NCI-H69 (cell line): ENCODE measurements at regions not wholly inside any gene's neighbourhood (a gene's known extent, or its start where the extent isn't known, plus 50 kb on each side); places are given as distances from the start of the nearest gene placed in this dataset.
"Not testable (repeated sequence)": the region's sequence is repeated elsewhere in the genome, so short reads cannot be mapped to it uniquely, and the experiment has no call there.

Experiments used
- DNase-seq: peaks from one replicate; lab custom pipeline; 2025; lab: John Stamatoyannopoulos, UW

DNA sequence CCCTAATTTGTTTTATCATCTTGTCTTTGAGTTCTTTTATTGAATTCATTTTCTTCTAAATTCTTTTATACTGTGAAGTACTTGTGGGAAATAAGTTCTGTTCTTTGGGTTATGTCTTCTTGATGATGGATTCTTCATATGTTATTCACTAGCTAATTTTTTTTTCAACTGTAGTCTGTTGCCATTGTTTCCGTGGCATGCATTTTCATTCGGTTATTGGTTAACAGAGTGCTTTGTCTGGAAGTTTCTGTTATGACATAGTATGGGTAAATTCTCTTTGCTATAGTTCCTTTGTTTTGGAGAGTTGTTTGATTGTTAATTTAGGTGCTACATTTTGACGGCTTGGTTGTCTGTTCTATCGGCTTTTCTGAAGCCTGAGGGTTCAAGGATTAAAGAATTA is 184.9 kb upstream of the AADAT start:
- DNase-seq: no peak

GRCh38 chr4:170272959-170273358 is 183.2 kb upstream of the AADAT start:
- DNase-seq: no peak

DNA sequence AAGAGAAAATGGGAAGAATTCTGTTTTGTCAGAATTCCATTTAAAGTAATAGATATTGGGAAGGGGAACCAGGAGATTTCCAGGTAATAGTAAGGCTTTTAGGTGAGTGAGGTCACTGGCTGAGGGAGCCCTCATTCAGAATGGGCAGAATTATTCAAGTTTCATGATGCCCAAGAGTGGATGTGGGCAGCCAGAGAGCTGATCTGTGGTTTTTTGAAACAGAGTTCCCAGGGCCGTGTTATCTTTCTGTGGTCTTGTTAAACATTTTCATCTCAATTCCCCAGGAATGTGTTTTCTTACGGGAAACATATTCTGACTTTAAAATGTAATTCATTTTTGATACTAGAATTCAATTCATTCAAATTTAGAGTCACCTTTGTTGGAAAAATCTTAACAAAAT is 182.0 kb upstream of the AADAT start:
- no peak for DNase-seq

- DNase-seq: no peak
These were observed 180.9 kb upstream of the AADAT start for GRCh38 chr4:170270628-170271027.

GRCh38 chr4:170269950-170270349 is 180.2 kb upstream of the AADAT start:
- no peak for DNase-seq

DNA sequence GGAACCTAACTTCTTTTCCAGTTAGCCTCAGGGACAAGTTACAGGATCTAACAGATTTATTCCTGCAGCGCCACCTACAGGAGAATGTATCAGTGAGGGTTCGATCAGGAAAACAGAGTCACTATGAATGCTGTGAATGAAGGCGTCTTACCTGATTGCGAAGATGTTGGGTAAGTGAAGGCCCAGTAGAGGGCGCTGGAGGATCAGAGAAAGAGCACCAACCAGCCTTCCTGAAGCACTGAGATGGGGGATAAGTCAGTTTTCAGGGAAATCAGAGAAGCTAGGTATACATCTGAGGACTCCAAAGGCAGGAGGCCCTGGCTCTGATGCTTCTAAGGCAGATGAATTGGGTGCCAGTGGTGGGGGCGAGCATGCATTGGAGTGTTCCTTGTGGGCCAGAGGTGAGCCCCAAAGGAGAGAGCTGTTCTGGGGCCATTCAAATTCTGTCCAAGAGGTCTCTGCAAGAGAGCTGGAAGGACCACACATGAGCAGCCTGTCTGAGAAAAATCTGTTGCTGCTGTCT is 169.9 kb upstream of the AADAT start:
- DNase-seq: peak; percentile 88

- DNase-seq: no peak
These were observed 167.1 kb upstream of the AADAT start for GRCh38 chr4:170256807-170257206.

GRCh38 chr4:170248576-170248975 is 158.8 kb upstream of the AADAT start:
- no peak for DNase-seq

- DNase-seq: no peak
These were observed 158.3 kb upstream of the AADAT start for GRCh38 chr4:170248029-170248428.

GRCh38 chr4:170247596-170247995 is 157.8 kb upstream of the AADAT start:
- peak; percentile 35 for DNase-seq

GRCh38 chr4:170243662-170244288 is 154.0 kb upstream of the AADAT start:
- DNase-seq: no peak

DNA sequence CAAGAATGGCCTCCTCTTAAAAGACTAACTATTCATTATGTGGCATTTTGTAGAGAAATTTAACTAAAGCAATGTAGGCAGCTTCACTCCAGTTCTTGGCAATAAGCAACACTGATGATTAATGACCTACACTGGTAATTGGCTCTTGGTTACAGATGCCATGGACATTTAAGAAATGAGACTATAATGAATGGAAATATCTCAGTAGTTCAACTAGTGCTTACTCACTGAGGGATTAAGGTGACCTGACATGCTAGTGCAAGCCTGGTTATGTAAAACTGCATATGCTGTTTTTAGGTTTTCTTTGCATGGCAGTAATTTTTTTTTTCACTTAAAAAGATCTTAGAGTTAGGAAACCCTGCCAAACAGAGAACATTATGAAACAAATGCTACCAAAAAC is 152.7 kb upstream of the AADAT start:
- DNase-seq: no peak

DNA sequence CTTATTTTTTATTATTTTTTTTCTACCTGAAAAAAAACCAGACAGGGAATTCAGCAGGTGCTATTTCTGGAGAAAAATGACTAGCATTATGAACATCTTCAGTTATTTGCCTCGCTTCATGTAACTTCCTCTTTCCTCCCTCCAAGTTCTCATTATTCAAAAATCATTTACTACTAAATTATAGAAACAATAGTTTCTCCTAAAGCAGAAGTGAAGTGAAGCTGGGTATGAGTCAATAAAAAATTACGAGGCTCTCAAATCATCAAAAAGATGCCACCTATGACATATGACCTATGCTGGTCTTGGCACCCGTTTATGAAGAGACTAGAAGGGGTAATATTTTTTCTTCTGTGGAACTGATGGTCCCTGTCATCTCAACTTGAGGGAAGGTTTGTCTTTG is 145.0 kb upstream of the AADAT start:
- no peak for DNase-seq

GRCh38 chr4:170231377-170231776 is 141.6 kb upstream of the AADAT start:
- DNase-seq: no peak

DNA sequence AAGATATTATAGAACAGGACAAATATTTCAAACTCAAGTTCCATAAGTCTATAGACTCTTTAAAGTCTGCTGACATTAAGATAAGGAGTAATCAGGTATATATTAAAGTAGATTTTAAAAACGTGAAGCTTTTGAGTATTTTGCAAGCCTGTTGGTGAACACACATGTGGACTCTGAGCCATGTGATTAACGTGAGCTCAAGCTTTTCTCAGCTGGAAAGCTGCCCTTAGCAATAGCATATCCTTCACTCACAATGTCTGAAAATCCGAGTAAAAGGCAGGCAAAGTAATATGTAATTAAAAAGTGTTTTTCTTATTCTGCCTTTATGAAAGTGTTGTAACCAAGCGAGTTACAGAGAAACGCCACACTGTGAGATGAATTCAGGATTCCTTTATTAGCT is 140.5 kb upstream of the AADAT start:
- DNase-seq: no peak

GRCh38 chr4:170229006-170229405 is 139.2 kb upstream of the AADAT start:
- DNase-seq: peak; percentile 26

GRCh38 chr4:170227928-170228327 is 138.2 kb upstream of the AADAT start:
- peak; percentile 8 for DNase-seq

- DNase-seq: peak; percentile 64
These were observed 136.5 kb upstream of the AADAT start for GRCh38 chr4:170226288-170226687.

GRCh38 chr4:170214731-170215130 is 125.0 kb upstream of the AADAT start:
- DNase-seq: no peak

DNA sequence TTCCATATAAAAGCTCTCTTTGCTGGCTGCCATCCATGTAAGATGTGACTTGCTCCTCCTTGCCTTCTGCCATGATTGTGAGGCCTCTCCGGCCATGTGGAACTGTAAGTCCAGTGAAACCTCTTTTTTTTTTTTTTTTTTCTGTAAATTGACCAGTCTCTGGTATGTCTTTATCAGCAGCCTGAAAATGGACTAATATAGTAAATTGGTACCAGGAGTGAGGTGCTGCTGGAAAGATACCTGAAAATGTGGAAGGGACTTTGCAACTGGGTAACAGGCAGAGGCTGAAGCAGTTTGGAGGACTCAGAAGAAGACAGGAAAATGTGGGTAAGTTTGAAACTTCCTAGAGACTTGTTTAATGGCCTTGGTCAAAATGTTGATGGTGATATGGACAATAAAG is 124.3 kb upstream of the AADAT start:
- no peak for DNase-seq

DNA sequence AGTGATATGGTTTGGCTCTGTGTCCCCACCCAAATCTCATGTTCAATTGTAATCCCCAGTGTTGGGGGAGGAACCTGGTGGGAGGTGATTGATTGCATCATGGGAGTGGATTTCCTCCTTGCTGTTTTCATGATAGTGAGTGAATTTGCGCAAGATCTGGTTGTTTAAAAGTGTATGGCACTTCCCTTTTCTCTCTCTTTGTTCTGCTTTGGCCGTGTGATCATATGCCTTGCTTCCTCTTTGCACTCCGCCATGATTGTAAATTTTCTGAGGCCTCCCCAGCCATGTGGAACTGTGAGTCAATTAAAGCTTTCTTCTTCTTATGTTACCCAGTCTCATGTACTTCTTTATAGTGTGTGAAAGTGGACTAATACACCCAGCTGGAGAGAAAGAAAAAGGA is 113.0 kb upstream of the AADAT start:
- DNase-seq: no peak

- DNase-seq: peak; percentile 11
These were observed 109.0 kb upstream of the AADAT start for GRCh38 chr4:170198747-170199146.

DNA sequence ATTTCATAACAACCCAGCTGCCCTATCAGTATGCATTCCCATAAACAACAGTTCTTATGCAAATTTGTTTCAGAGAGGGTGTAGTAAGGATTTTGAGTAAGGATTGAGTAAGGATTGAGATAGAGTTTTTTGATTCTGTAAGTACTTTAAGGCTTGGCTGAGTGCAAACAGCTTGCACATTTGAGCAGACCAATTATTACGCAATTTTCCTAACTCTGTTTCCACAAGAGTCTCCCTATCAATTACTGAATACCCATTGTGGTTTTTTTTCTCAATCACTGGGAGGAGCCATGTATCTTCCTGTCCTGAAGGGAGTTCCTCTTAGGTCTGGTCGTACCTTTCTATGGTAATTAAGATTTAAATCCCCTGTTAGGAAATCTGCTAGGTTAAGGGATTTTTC is 105.0 kb upstream of the AADAT start:
- DNase-seq: not testable (repeated sequence)

- no peak for DNase-seq
These were observed 103.7 kb upstream of the AADAT start for GRCh38 chr4:170193496-170193895.
